ENCODE measurements at regions not wholly inside any gene's neighbourhood (a gene's known extent, or its start where the extent isn't known, plus 50 kb on each side); places are given as distances from the start of the nearest gene placed in this dataset.

DNA sequence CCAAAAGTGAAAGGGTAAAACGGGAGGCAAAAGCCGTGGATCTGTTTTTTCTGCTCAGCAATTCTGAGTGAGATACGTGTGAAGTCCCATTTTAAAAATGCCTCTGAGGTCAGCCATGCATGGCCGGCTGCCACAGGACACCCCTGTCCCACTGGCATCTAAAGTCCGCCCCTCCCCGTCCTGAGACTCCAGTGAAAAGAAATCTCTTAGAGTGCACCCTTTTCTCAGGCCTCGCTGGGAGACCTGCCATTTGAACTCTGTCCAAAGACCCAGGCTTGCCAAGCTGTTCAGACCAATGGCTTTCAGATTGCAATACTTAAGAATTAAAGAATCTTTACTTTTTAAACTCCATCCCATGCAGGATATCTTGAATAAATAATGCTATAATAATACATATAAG, 61.0 kb upstream of the SLC24A5 start:
- no peaks in the 10 kb centered on the region for H3K36me3 Mint-ChIP-seq (ENCODE audit: low read depth)
- TF ChIP-seq, protein P1, sequence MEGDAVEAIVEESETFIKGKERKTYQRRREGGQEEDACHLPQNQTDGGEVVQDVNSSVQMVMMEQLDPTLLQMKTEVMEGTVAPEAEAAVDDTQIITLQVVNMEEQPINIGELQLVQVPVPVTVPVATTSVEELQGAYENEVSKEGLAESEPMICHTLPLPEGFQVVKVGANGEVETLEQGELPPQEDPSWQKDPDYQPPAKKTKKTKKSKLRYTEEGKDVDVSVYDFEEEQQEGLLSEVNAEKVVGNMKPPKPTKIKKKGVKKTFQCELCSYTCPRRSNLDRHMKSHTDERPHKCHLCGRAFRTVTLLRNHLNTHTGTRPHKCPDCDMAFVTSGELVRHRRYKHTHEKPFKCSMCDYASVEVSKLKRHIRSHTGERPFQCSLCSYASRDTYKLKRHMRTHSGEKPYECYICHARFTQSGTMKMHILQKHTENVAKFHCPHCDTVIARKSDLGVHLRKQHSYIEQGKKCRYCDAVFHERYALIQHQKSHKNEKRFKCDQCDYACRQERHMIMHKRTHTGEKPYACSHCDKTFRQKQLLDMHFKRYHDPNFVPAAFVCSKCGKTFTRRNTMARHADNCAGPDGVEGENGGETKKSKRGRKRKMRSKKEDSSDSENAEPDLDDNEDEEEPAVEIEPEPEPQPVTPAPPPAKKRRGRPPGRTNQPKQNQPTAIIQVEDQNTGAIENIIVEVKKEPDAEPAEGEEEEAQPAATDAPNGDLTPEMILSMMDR (IDR thresholded peaks at IDR 0.05) = no peak
- H3K9me3 Mint-ChIP-seq = peaks cover 9% of the 10 kb centered on the region
- no peak overlapping the region for H3K4me3 Mint-ChIP-seq
- H3K27ac Mint-ChIP-seq = no peak overlapping the region
- peaks cover 6% of the 10 kb centered on the region for H3K27me3 Mint-ChIP-seq (ENCODE audit: low read depth, poor library complexity)
- DNase-seq = peak; percentile 12
- H3K4me1 Mint-ChIP-seq = peaks cover 60% of the 10 kb centered on the region

DNA sequence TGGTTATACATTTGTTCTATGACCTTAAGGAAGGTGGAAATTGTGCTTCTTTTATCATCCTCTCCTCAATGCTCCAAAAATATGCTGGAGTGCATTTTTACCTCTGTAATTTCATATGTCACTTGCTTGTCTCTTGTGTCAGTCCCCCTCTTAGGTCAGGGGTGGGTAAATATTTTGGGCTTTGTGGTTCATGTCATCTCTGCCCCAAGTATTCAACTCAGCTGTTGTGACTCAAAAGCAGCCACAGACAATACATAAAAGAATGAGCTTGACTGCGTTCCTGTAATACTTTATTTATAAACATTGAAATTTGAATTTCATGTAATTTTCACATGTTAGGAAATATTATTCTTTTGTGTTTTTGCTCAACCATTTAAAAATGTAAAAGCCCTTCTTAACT, 60.4 kb upstream of the SLC24A5 start:
- peak overlapping the region; percentile 68 for H3K27ac Mint-ChIP-seq
- peaks cover 6% of the 10 kb centered on the region for H3K9me3 Mint-ChIP-seq
- H3K4me3 Mint-ChIP-seq = no peak overlapping the region
- no peaks in the 10 kb centered on the region for H3K36me3 Mint-ChIP-seq (ENCODE audit: low read depth)
- no peak for DNase-seq
- H3K4me1 Mint-ChIP-seq = peaks cover 63% of the 10 kb centered on the region
- TF ChIP-seq, protein P1 (IDR thresholded peaks at IDR 0.05) = no peak
- H3K27me3 Mint-ChIP-seq (ENCODE audit: low read depth, poor library complexity) = peaks cover 4% of the 10 kb centered on the region

DNA sequence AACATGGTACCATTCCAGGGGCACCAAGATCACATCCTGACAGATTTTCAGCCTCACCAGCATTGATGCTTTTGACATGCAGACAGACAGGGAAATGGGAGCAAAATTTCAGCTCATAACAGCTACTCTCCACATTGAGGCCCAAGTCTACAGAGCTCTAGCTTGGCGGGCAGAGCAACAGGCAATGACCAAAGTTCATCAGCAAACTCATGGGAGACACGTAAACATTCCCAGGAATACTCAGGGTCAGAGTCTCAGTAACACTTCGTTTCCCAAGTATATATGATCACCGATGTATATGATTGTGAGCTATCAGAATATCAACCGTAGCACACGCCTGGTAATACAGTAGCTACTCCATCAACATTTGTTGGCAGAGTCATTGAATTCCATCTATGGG, 59.2 kb upstream of the SLC24A5 start:
- DNase-seq = no peak
- H3K4me3 Mint-ChIP-seq = no peak overlapping the region
- TF ChIP-seq, protein P1 (IDR thresholded peaks at IDR 0.05) = no peak
- H3K27me3 Mint-ChIP-seq (ENCODE audit: low read depth, poor library complexity) = peaks cover 6% of the 10 kb centered on the region
- H3K4me1 Mint-ChIP-seq = peaks cover 67% of the 10 kb centered on the region
- H3K36me3 Mint-ChIP-seq (ENCODE audit: low read depth) = no peaks in the 10 kb centered on the region
- H3K27ac Mint-ChIP-seq = peak overlapping the region; percentile 64
- no peaks in the 10 kb centered on the region for H3K9me3 Mint-ChIP-seq

DNA sequence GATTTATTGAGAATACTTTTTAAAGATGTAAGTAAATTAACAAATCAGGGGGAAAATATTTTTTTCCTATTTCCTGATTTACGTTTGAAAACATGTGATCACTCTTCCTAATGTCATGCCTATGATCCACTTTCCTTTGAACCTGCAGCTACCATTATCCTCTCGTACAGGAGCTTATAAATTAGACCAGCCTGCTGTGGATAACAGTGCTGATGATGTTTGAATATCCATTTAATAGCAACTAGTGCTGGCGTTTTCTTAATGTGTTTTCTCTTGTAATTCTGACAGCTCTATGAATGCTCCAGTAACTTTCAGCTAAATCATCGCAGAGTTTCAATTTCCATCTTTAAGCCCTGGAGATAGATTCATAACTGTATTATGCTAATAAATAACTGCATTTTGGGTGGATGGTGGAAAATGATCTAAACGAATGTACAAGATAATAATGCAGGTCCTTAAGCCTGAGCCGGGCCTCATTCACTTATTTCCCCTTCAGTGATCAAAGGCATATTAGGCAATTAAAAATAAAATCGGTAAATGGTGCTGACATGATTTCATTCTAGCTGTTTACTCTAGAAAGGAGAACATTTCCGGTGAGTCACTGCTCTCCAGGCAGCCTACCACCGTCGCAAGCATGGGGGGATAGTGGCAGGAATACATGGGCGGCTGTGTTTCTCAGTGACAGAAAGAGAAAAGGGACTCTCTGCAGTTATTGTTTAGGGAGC, 58.5 kb upstream of the SLC24A5 start:
- H3K9me3 Mint-ChIP-seq = no peaks in the 10 kb centered on the region
- no peak overlapping the region for H3K4me3 Mint-ChIP-seq
- peaks cover 13% of the 10 kb centered on the region for H3K27me3 Mint-ChIP-seq (ENCODE audit: low read depth, poor library complexity)
- TF ChIP-seq, protein P1 (IDR thresholded peaks at IDR 0.05) = no peak
- H3K36me3 Mint-ChIP-seq (ENCODE audit: low read depth) = no peaks in the 10 kb centered on the region
- H3K27ac Mint-ChIP-seq = peak overlapping the region; percentile 40
- DNase-seq = no peak
- peaks cover 73% of the 10 kb centered on the region for H3K4me1 Mint-ChIP-seq

DNA sequence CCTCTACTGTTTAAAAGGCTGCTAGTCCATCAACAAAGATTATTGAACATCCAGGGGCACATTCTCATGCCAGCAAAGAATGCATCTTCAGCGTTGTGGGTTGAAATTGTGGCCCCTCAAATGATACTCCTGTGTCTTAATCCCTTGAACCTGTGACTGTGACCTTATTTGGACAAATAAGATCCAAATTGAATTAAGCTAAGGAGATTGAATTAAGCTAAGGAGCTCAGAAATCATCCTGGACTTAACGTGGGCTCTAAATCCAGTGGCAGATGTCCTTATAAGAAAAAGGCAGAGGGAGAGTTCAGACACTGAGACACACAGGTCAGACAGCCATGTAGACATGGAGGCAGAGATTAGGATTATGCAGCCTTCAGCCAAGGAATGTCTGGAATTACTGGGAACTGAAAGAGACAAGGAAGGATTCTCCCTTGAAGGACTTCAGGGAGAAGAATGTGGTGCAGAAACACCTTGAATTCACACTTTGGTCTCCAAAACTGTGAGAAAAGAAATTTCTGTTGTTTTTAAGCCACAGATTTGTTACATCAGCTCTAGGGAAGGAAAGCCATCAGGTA, 57.3 kb upstream of the SLC24A5 start:
- H3K27ac Mint-ChIP-seq = peak overlapping the region; percentile 75
- no peak overlapping the region for H3K4me3 Mint-ChIP-seq
- no peaks in the 10 kb centered on the region for H3K9me3 Mint-ChIP-seq
- H3K4me1 Mint-ChIP-seq = peaks cover 65% of the 10 kb centered on the region
- TF ChIP-seq, protein P1 (IDR thresholded peaks at IDR 0.05) = no peak
- peaks cover 12% of the 10 kb centered on the region for H3K27me3 Mint-ChIP-seq (ENCODE audit: low read depth, poor library complexity)
- no peak for DNase-seq
- H3K36me3 Mint-ChIP-seq (ENCODE audit: low read depth) = no peaks in the 10 kb centered on the region

DNA sequence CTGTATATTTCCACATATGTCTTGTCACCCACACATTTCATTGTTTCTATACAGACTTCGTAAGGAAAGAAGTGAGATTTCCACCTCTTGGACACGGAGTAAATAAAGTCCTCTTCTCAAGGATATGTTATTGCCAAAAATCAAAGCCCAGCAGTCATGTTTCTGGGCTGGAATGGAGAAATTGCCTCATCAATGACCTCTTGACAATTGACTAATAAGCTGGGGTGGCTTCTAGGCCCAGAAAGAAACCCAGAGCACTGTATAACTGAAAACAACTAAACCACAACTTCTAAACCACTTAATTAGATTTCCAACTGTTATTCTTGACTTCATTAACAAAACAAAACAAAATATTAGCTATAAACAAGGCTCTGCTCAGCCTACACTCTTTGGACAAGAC, 56.4 kb upstream of the SLC24A5 start:
- TF ChIP-seq, protein P1 (IDR thresholded peaks at IDR 0.05) = no peak
- Mint-ChIP-seq H3K4me1 (peaks cover 56% of the 10 kb centered on the region), H3K27ac (peak overlapping the region; percentile 16), H3K4me3 (no peak overlapping the region), H3K9me3 (peaks cover under 1% of the 10 kb centered on the region), H3K36me3 (ENCODE audit: low read depth) (no peaks in the 10 kb centered on the region), H3K27me3 (ENCODE audit: low read depth, poor library complexity) (peaks cover 12% of the 10 kb centered on the region)
- no peak for DNase-seq
